Fibroblast of skin of left quadriceps (primary cell): ENCODE measurements at regions not wholly inside any gene's neighbourhood (a gene's known extent, or its start where the extent isn't known, plus 50 kb on each side); places are given as distances from the start of the nearest gene placed in this dataset.
A peak's percentile ranks its signal among the peaks of the same experiment; 100 is the strongest.
"Not testable (repeated sequence)": the region's sequence is repeated elsewhere in the genome, so short reads cannot be mapped to it uniquely, and the experiment has no call there.

ENCODE experiments used
- DNase-seq, 2 experiments: peaks; one replicate each; pipeline ENCODE4 v3.0.0-alpha.2; 2013; ENCODE audit warnings: low read depth in 2 of 2

DNA sequence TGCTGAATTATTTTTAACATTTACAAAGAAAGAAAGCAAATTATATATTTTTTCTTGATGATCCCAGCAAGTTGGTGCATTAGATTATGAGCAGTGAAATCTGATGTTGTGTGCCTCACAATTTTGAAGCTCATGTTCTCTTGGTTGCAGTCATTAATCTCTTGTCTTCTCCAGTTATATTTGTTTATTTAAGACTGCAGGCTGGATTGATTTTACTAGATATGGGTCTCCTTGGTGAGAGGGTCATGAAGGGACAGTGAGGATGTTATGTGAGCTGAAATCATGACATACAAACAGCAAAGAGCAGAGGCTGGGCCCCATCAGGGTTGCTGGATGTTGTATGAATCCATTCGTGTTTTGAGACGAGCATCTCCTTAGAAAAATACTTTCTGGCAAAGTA lies 64.2 kb upstream of the AKIRIN2 start:
- DNase-seq = no peak

- no peak for DNase-seq
Observed at GRCh38 chr6:87763901-87764300, 61.9 kb upstream of the AKIRIN2 start.

GRCh38 chr6:87763276-87763675 lies 61.2 kb upstream of the AKIRIN2 start:
- no peak for DNase-seq

DNA sequence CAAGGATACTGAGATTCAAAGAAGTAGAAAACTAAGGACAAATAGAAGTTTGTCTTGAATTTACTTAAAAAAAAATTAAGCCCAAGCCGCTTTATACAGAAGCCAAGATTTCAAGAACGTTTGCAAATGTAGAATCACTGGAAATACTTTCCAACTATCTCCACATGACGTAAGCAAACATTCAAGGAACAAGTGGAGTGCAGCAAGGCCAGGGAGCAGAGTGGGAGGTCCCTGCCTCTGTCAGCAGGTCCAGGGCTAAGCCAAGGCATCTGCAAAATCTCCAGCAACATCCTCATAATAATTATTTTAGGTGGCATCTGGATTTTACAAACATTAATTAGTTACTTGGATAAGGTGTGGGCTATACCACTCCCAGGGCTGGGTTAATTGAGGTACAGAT lies 60.1 kb upstream of the AKIRIN2 start:
- DNase-seq = no peak

GRCh38 chr6:87757792-87758191 lies 55.8 kb upstream of the AKIRIN2 start:
- no peak for DNase-seq

- DNase-seq = peak; percentile 55 to 56
Observed at GRCh38 chr6:87756858-87757257, 54.8 kb upstream of the AKIRIN2 start.

GRCh38 chr6:87755708-87756671 lies 54.0 kb upstream of the AKIRIN2 start:
- DNase-seq = no peak

DNA sequence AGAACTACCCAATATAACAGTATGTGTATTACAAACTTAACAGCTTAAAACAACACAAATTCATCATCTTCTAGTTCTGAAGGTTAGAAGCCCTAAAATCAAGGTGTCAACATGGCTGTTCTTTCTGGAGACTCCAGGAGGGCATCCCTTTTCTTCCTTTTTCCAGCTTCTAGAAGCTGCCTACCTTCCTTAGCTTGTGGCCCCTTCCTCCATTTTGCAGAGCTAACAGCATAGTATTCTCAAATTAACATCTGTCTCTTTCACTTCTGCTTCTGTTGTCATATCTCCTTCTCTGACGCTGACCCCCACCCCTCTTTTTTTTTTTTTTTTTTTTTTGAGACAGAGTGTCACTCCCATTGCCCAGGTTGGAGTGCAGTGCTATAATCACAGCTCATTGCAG lies 52.8 kb upstream of the AKIRIN2 start:
- DNase-seq = no peak

GRCh38 chr6:87753131-87753685 lies 51.2 kb upstream of the AKIRIN2 start:
- no peak for DNase-seq

- DNase-seq = not testable (repeated sequence)
Observed at GRCh38 chr6:87752503-87752902, 50.5 kb upstream of the AKIRIN2 start.
